Common myeloid progenitor, CD34-positive (primary cell): ENCODE measurements at regions not wholly inside any gene's neighbourhood (a gene's known extent, or its start where the extent isn't known, plus 50 kb on each side); places are given as distances from the start of the nearest gene placed in this dataset.

Experiments used
- CTCF ChIA-PET: fragments of 350-600 bp; sonication (Branson Sonifier 250); formaldehyde crosslinking; loops from one replicate; lab custom pipeline; 2021; ENCODE audit warnings: antibody characterized with exemption; lab: Charles Lee
- POLR2A ChIA-PET: fragments of 350-600 bp; sonication (Branson Sonifier 250); formaldehyde crosslinking; loops from one replicate; lab custom pipeline; 2021; ENCODE audit warnings: antibody characterized with exemption; lab: Charles Lee
- DNase-seq, 3 donors: peaks; one replicate each; pipeline versions ENCODE4 v3.0.0 to v3.0.0-alpha.2; 2013
- H3K27ac ChIP-seq, 2 experiments: 1 replicate in 1 of 2; 2 replicates in 1 of 2; pipeline ENCODE4 v1.7.0; 2013; ENCODE audit warnings: inconsistent platforms in 2 of 2, low read length in 2 of 2, mild to moderate bottlenecking in 2 of 2, low read depth in 1 of 2, moderate library complexity in 1 of 2; ENCODE audit not compliant: severe bottlenecking in 2 of 2, insufficient read depth in 1 of 2, poor library complexity in 1 of 2
- H3K27me3 ChIP-seq, 5 experiments: replicated peaks in 2 of 5; 1 replicate in 3 of 5; 2 replicates in 2 of 5; pipeline versions ENCODE4 v1.6.1 to v1.7.0; 2013; ENCODE audit warnings: low read length in 4 of 5, mild to moderate bottlenecking in 2 of 5, moderate library complexity in 2 of 5, inconsistent platforms in 1 of 5; ENCODE audit not compliant: insufficient read depth in 5 of 5, control insufficient read depth in 4 of 5
- H3K36me3 ChIP-seq, 4 experiments: 1 replicate in 2 of 4; 2 replicates in 2 of 4; pipeline versions ENCODE4 v1.6.1 to v1.7.0; 2013; ENCODE audit warnings: low read length in 3 of 4, control low read depth in 1 of 4, mild to moderate bottlenecking in 1 of 4; ENCODE audit not compliant: control insufficient read depth in 4 of 4, insufficient read depth in 4 of 4
- H3K4me1 ChIP-seq, 4 experiments: 1 replicate in 3 of 4; 2 replicates in 1 of 4; pipeline versions ENCODE4 v1.6.1 to v1.7.1; 2013; ENCODE audit warnings: low read length in 3 of 4, mild to moderate bottlenecking in 3 of 4, control low read depth in 1 of 4, inconsistent platforms in 1 of 4, moderate library complexity in 1 of 4; ENCODE audit not compliant: control insufficient read depth in 4 of 4, insufficient read depth in 4 of 4; ENCODE audit errors: control extremely low read depth in 1 of 4
- H3K4me3 ChIP-seq, 7 experiments: 1 replicate in 4 of 7; 2 replicates in 3 of 7; pipeline versions ENCODE4 v1.5.1 to v1.7.0; 2013; ENCODE audit warnings: mild to moderate bottlenecking in 7 of 7, low read length in 6 of 7, moderate library complexity in 6 of 7, inconsistent platforms in 2 of 7, low read depth in 2 of 7, control low read depth in 1 of 7; ENCODE audit not compliant: insufficient read depth in 4 of 7, control insufficient read depth in 1 of 7; ENCODE audit errors: extremely low read depth in 1 of 7
- H3K9me3 ChIP-seq, 5 experiments: 1 replicate in 4 of 5; 2 replicates in 1 of 5; pipeline versions ENCODE4 v1.6.1 to v1.7.1; 2013; ENCODE audit warnings: low read length in 4 of 5, mild to moderate bottlenecking in 2 of 5, inconsistent platforms in 1 of 5, low read depth in 1 of 5, moderate library complexity in 1 of 5; ENCODE audit not compliant: control insufficient read depth in 4 of 5, insufficient read depth in 2 of 5; ENCODE audit errors: control extremely low read depth in 1 of 5
- WGBS: methylation state at CpG from one replicate; pipeline ENCODE4 v1.1.5; 2013; ENCODE audit not compliant: insufficient coverage; 5-methylcytosine and 5-hydroxymethylcytosine counted together

- Histone ChIP-seq H3K36me3 (no peaks in the 10 kb centered on the region), H3K4me3 (peak overlapping the region in 1 of 7 experiments; percentile 43), H3K27ac (no peak overlapping the region), H3K9me3 (no peaks in the 10 kb centered on the region), H3K4me1 (peaks cover 6 to 26% (median 21%) of the 10 kb centered on the region in 4 experiments), H3K27me3 (no peaks in the 10 kb centered on the region)
- DNase-seq, result peak; percentile 53 to 74 (median 63)
- ChIA-PET CTCF (no interaction called here), POLR2A (no interaction called here)
- WGBS, result 20% methylated on average over 3 of the region's 5 CpGs
Observed at GRCh38 chr6:16004934-16005679, 123.8 kb upstream of the MYLIP start.

GRCh38 chr6:16003197-16003491 lies 125.7 kb upstream of the MYLIP start:
- CTCF ChIA-PET, result no interaction called here
- no CpG with 5 or more reads among the region's 2 CpGs for WGBS
- H3K4me3 ChIP-seq, result no peak overlapping the region

GRCh38 chr6:16002332-16003196 lies 126.3 kb upstream of the MYLIP start:
- no peak overlapping the region for H3K27ac ChIP-seq
- no peaks in the 10 kb centered on the region for H3K36me3 ChIP-seq
- no peaks in the 10 kb centered on the region for H3K9me3 ChIP-seq
- ChIA-PET POLR2A (no interaction called here), CTCF (interaction anchor here (1.3 kb wide), 1 partner anchor 85 kb away, joined by 3 read pairs; no protein-coding TSS in a partner anchor)
- DNase-seq, result no peak
- H3K27me3 ChIP-seq, result no peaks in the 10 kb centered on the region
- no peak overlapping the region for H3K4me3 ChIP-seq
- peaks cover 2 to 25% (median 23%) of the 10 kb centered on the region in 4 experiments for H3K4me1 ChIP-seq
- 96% methylated on average over 3 of the region's 14 CpGs for WGBS

More at GRCh38 chr6:16003197-16003491, 125.7 kb upstream of the MYLIP start:
- peaks cover 6 to 26% (median 21%) of the 10 kb centered on the region in 4 experiments for H3K4me1 ChIP-seq
- H3K27me3 ChIP-seq, result no peaks in the 10 kb centered on the region
- no peaks in the 10 kb centered on the region for H3K9me3 ChIP-seq
- no peak overlapping the region for H3K27ac ChIP-seq
- POLR2A ChIA-PET, result no interaction called here
- DNase-seq, result no peak
- no peaks in the 10 kb centered on the region for H3K36me3 ChIP-seq

GRCh38 chr6:16001158-16001557 lies 127.7 kb upstream of the MYLIP start:
- DNase-seq, result no peak
- H3K27ac ChIP-seq, result no peak overlapping the region
- no peaks in the 10 kb centered on the region for H3K27me3 ChIP-seq
- no peak overlapping the region for H3K4me3 ChIP-seq
- 90% methylated on average over 2 of the region's 5 CpGs for WGBS
- no peaks in the 10 kb centered on the region for H3K36me3 ChIP-seq
- H3K9me3 ChIP-seq, result no peaks in the 10 kb centered on the region
- ChIA-PET POLR2A (no interaction called here), CTCF (interaction anchor here (1.3 kb wide), 1 partner anchor 86 kb away, joined by 3 read pairs; no protein-coding TSS in a partner anchor)
- peaks cover 2 to 28% (median 22%) of the 10 kb centered on the region in 4 experiments for H3K4me1 ChIP-seq

- Histone ChIP-seq H3K4me1 (peaks cover 0 to 30% (median 20%) of the 10 kb centered on the region in 4 experiments), H3K36me3 (no peaks in the 10 kb centered on the region), H3K27ac (no peak overlapping the region), H3K9me3 (no peaks in the 10 kb centered on the region), H3K4me3 (no peak overlapping the region), H3K27me3 (no peaks in the 10 kb centered on the region)
- no peak for DNase-seq
- CTCF ChIA-PET, result no interaction called here
- POLR2A ChIA-PET, result no interaction called here
- 97% methylated on average over 4 of the region's 4 CpGs for WGBS
Observed at GRCh38 chr6:15999201-15999600, 129.7 kb upstream of the MYLIP start.

- POLR2A ChIA-PET, result interaction anchor here (0.6 kb wide), 1 partner anchor 826 kb away, joined by 4 read pairs; no protein-coding TSS in a partner anchor
- 58% methylated on average over 5 of the region's 6 CpGs for WGBS
Observed at GRCh38 chr6:15997586-15998388, 131.1 kb upstream of the MYLIP start.

More at GRCh38 chr6:15997586-15998388, 131.1 kb upstream of the MYLIP start:
- Histone ChIP-seq H3K36me3 (no peaks in the 10 kb centered on the region), H3K27ac (no peak overlapping the region), H3K27me3 (no peaks in the 10 kb centered on the region), H3K4me3 (no peak overlapping the region), H3K9me3 (no peaks in the 10 kb centered on the region), H3K4me1 (peaks cover 0 to 30% (median 20%) of the 10 kb centered on the region in 4 experiments)
- CTCF ChIA-PET, result no interaction called here
- peak in 1 of 3 donors; percentile 24 for DNase-seq
